ENCODE measurements at regions not wholly inside any gene's neighbourhood (a gene's known extent, or its start where the extent isn't known, plus 50 kb on each side); places are given as distances from the start of the nearest gene placed in this dataset.

GRCh38 chr15:25624504-25625177, 185.8 kb upstream of the UBE3A start:
- TF ChIP-seq CTCF (IDR thresholded peaks at IDR 0.05; ENCODE audit: insufficient read depth, low read length, poor library complexity, severe bottlenecking) = no peak
- no peaks in the 10 kb centered on the region for H3K36me3 ChIP-seq (ENCODE audit: control insufficient read depth, insufficient read depth, low read length)
- H3K27me3 ChIP-seq (replicated peaks; ENCODE audit: control insufficient read depth, insufficient read depth, low read length) = no peaks in the 10 kb centered on the region
- no peak overlapping the region for H3K4me3 ChIP-seq (replicated peaks; ENCODE audit: low read depth, low read length)
- DNase-seq (ENCODE audit: extremely low read depth, insufficient read length) = no peak

DNA sequence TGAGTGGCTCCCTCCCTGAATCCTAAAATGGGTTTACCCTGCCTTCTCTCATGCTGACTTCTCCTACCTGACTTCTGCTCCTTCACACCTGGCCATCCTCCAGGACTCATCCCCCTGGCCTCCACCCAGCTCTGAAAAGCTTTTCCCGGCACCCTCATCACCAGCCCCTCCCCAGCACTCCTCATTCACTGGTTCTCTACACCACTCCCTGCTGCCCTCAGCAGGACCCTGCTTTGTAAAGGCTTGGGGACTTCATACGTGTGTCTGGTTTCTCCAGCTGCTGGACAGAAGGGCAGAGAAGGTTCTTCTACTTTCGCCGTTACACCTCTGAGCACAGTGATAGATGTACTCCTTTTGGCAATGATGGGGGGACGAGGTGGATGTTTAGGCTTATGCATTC, 184.9 kb upstream of the UBE3A start:
- TF ChIP-seq CTCF (IDR thresholded peaks at IDR 0.05; ENCODE audit: insufficient read depth, low read length, poor library complexity, severe bottlenecking) = no peak
- Histone ChIP-seq H3K27me3 (replicated peaks; ENCODE audit: control insufficient read depth, insufficient read depth, low read length) (no peaks in the 10 kb centered on the region), H3K4me3 (replicated peaks; ENCODE audit: low read depth, low read length) (no peak overlapping the region), H3K36me3 (ENCODE audit: control insufficient read depth, insufficient read depth, low read length) (no peaks in the 10 kb centered on the region)
- DNase-seq (ENCODE audit: extremely low read depth, insufficient read length) = no peak

- TF ChIP-seq CTCF (IDR thresholded peaks at IDR 0.05; ENCODE audit: insufficient read depth, low read length, poor library complexity, severe bottlenecking) = no peak
- no peak for DNase-seq (ENCODE audit: extremely low read depth, insufficient read length)
- Histone ChIP-seq H3K36me3 (ENCODE audit: control insufficient read depth, insufficient read depth, low read length) (no peaks in the 10 kb centered on the region), H3K27me3 (replicated peaks; ENCODE audit: control insufficient read depth, insufficient read depth, low read length) (no peaks in the 10 kb centered on the region), H3K4me3 (replicated peaks; ENCODE audit: low read depth, low read length) (no peak overlapping the region)
Observed at GRCh38 chr15:25620466-25620865, 181.6 kb upstream of the UBE3A start.

DNA sequence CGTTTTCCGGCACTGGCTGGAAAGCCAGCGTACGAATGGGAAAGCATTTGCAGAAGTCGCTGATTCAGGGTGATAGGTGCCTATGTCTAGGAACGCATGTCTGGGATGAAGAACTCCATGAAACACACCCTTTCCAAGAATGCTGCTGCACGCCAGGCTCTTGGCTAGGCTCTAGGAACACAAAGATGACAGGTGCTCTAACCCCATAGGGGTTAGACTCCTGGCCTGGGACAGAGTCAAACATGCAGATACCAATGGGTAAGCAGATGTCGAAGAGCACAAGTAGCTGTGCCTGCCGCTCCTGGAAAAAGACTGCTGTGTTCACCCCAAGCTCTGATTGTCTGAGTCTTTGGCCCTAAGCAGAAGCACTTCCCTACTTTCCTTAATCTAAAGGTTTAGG, 180.9 kb upstream of the UBE3A start:
- Histone ChIP-seq H3K27me3 (replicated peaks; ENCODE audit: control insufficient read depth, insufficient read depth, low read length) (no peaks in the 10 kb centered on the region), H3K36me3 (ENCODE audit: control insufficient read depth, insufficient read depth, low read length) (no peaks in the 10 kb centered on the region), H3K4me3 (replicated peaks; ENCODE audit: low read depth, low read length) (no peak overlapping the region)
- no peak for DNase-seq (ENCODE audit: extremely low read depth, insufficient read length)
- no peak for TF ChIP-seq CTCF (IDR thresholded peaks at IDR 0.05; ENCODE audit: insufficient read depth, low read length, poor library complexity, severe bottlenecking)

GRCh38 chr15:25619076-25619475, 180.3 kb upstream of the UBE3A start:
- no peaks in the 10 kb centered on the region for H3K36me3 ChIP-seq (ENCODE audit: control insufficient read depth, insufficient read depth, low read length)
- TF ChIP-seq CTCF (IDR thresholded peaks at IDR 0.05; ENCODE audit: insufficient read depth, low read length, poor library complexity, severe bottlenecking) = no peak
- H3K27me3 ChIP-seq (replicated peaks; ENCODE audit: control insufficient read depth, insufficient read depth, low read length) = no peaks in the 10 kb centered on the region
- DNase-seq (ENCODE audit: extremely low read depth, insufficient read length) = no peak
- no peak overlapping the region for H3K4me3 ChIP-seq (replicated peaks; ENCODE audit: low read depth, low read length)

DNA sequence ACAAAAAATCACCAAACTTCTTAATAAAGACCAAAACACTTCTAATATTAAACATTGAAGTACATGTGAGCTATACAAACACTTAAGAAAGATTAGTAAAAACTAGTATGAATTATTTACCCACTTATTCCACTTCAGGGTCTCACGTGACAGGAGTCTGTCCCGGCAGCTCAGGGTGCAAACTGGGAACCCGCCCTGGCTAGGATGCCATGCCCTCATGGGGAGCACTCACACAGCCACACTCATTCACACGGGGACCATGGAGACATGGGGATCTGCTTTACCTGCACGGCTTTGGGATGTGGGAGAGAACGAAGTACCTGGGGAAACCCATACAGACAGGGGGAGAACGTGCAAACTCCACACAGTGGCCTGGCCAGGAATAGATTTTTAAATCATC, 179.3 kb upstream of the UBE3A start:
- no peak for TF ChIP-seq CTCF (IDR thresholded peaks at IDR 0.05; ENCODE audit: insufficient read depth, low read length, poor library complexity, severe bottlenecking)
- no peak for DNase-seq (ENCODE audit: extremely low read depth, insufficient read length)
- Histone ChIP-seq H3K27me3 (replicated peaks; ENCODE audit: control insufficient read depth, insufficient read depth, low read length) (no peaks in the 10 kb centered on the region), H3K36me3 (ENCODE audit: control insufficient read depth, insufficient read depth, low read length) (no peaks in the 10 kb centered on the region), H3K4me3 (replicated peaks; ENCODE audit: low read depth, low read length) (no peak overlapping the region)
